SK-N-SH (cell line): ENCODE measurements at regions not wholly inside any gene's neighbourhood (a gene's known extent, or its start where the extent isn't known, plus 50 kb on each side); places are given as distances from the start of the nearest gene placed in this dataset.

Experiments used
- CTCF ChIA-PET: fragments of 300-600, 350-600 bp; formaldehyde crosslinking; extraction: SDS; loops from one replicate; lab custom pipeline; 2021; lab: Yijun Ruan, JAX
- POLR2A ChIA-PET: fragments of 350-600 bp; sonication (Branson Sonifier 250); formaldehyde crosslinking; extraction: SDS; loops from one replicate; lab custom pipeline; 2020; ENCODE audit warnings: antibody characterized with exemption, inconsistent platforms; lab: Yijun Ruan, JAX
- DNase-seq: peaks from one replicate; pipeline ENCODE4 v3.0.0; 2012
- H2AFZ ChIP-seq: fragments of 200-600 bp; sonication (generic); 2 replicates; pipeline ENCODE4 v1.8.1; 2016; ENCODE audit warnings: antibody characterized with exemption, mild to moderate bottlenecking, low read depth
- H3F3A ChIP-seq: fragments of 200-600 bp; sonication (generic); replicated peaks from 2 replicates; pipeline ENCODE3; 2016; ENCODE audit warnings: antibody characterized with exemption, mild to moderate bottlenecking; ENCODE audit not compliant: insufficient read depth
- H3K27ac ChIP-seq, 2 experiments: fragments of 200-500 bp in 1 of 2; fragments of 200-600 bp in 1 of 2; sonication (Bioruptor generic) in 1 of 2; sonication (generic), shearing (Covaris generic) in 1 of 2; 2 replicates each; pipeline versions ENCODE4 v1.5.1 to v1.6.1; 2014 to 2016; ENCODE audit warnings: low read depth in 2 of 2, inconsistent platforms in 1 of 2, low read length in 1 of 2, mild to moderate bottlenecking in 1 of 2, mixed read lengths in 1 of 2
- H3K27me3 ChIP-seq: fragments of 200-600 bp; sonication (generic), shearing (Covaris generic); 2 replicates; pipeline ENCODE4 v1.6.1; 2016; ENCODE audit warnings: mixed run types; ENCODE audit not compliant: insufficient read depth
- H3K36me3 ChIP-seq, 2 experiments: fragments of 200-500 bp in 1 of 2; fragments of 200-600 bp in 1 of 2; sonication (Bioruptor generic) in 1 of 2; sonication (generic) in 1 of 2; replicated peaks in 1 of 2; 2 replicates each; pipeline versions ENCODE3 to v1.5.1; 2014 to 2016; ENCODE audit warnings: low read length in 1 of 2, mild to moderate bottlenecking in 1 of 2; ENCODE audit not compliant: insufficient read depth in 2 of 2, control insufficient read depth in 1 of 2
- H3K4me1 ChIP-seq, 2 experiments: fragments of 200-500 bp in 1 of 2; fragments of 200-600 bp in 1 of 2; sonication (Bioruptor generic) in 1 of 2; sonication (generic), shearing (Covaris generic) in 1 of 2; 2 replicates each; pipeline versions ENCODE4 v1.5.1 to v1.6.1; 2014 to 2016; ENCODE audit warnings: low read depth in 1 of 2, low read length in 1 of 2, mixed run types in 1 of 2; ENCODE audit not compliant: insufficient read depth in 2 of 2, control insufficient read depth in 1 of 2
- H3K4me2 ChIP-seq: fragments of 200-600 bp; sonication (generic), shearing (Covaris generic); 2 replicates; pipeline ENCODE4 v1.6.1; 2017; ENCODE audit warnings: mixed run types
- H3K4me3 ChIP-seq, 2 experiments: fragments of 200-500 bp in 1 of 2; fragments of 200-600 bp in 1 of 2; sonication (Bioruptor generic) in 1 of 2; sonication (generic), shearing (Covaris generic) in 1 of 2; 2 replicates each; pipeline versions ENCODE4 v1.5.1 to v1.8.1; 2014 to 2016; ENCODE audit warnings: low read depth in 2 of 2, inconsistent platforms in 1 of 2, low read length in 1 of 2, mild to moderate bottlenecking in 1 of 2, mixed read lengths in 1 of 2, moderate library complexity in 1 of 2
- H3K79me2 ChIP-seq: fragments of 200-600 bp; sonication (generic); 2 replicates; pipeline ENCODE4 v1.8.1; 2017; ENCODE audit warnings: mild to moderate bottlenecking; ENCODE audit not compliant: insufficient read depth
- H3K9ac ChIP-seq: fragments of 200-600 bp; sonication (generic); 2 replicates; pipeline ENCODE4 v1.6.1; 2017; ENCODE audit warnings: mixed run types
- H3K9me2 ChIP-seq: fragments of 200-600 bp; sonication (generic); 2 replicates; pipeline ENCODE4 v1.6.1; 2017; ENCODE audit warnings: mixed run types
- H3K9me3 ChIP-seq: fragments of 200-600 bp; sonication (generic); 2 replicates; pipeline ENCODE4 v1.6.1; 2017; ENCODE audit warnings: mixed run types, mild to moderate bottlenecking, moderate library complexity
- H4K20me1 ChIP-seq: fragments of 200-600 bp; sonication (generic); 2 replicates; pipeline ENCODE4 v1.6.1; 2017; ENCODE audit warnings: mild to moderate bottlenecking, mixed run types; ENCODE audit not compliant: insufficient read depth
- EP300 ChIP-seq, 2 experiments: IDR thresholded peaks; 2 replicates each; pipeline versions ENCODE4 v1.4.0 to v1.6.1; 2012; ENCODE audit warnings: borderline replicate concordance in 1 of 2, low read depth in 1 of 2, low read length in 1 of 2
- FOXJ3 ChIP-seq: sonication (generic); formaldehyde crosslinking; IDR thresholded peaks from 2 replicates; pipeline ENCODE4 v1.5.1; 2020; ENCODE audit warnings: mild to moderate bottlenecking, missing genetic modification reagents
- MEF2A ChIP-seq: IDR thresholded peaks from 2 replicates; pipeline ENCODE4 v1.4.0; 2012; ENCODE audit warnings: low read depth, borderline replicate concordance
- MXI1 ChIP-seq: IDR thresholded peaks from 2 replicates; pipeline ENCODE4 v1.6.1; 2012; ENCODE audit warnings: mild to moderate bottlenecking, low read depth, low read length, improper control_type of control experiment
- NRF1 ChIP-seq: IDR thresholded peaks from 2 replicates; pipeline ENCODE4 v1.6.1; 2012; ENCODE audit warnings: low read depth, mild to moderate bottlenecking, low read length
- RAD21 ChIP-seq: IDR thresholded peaks from 2 replicates; pipeline ENCODE4 v1.6.1; 2012; ENCODE audit warnings: mild to moderate bottlenecking, low read length
- RXRA ChIP-seq: IDR thresholded peaks from 2 replicates; pipeline ENCODE4 v1.4.0; 2012; ENCODE audit warnings: low read depth, mild to moderate bottlenecking, borderline replicate concordance
- SIN3A ChIP-seq: IDR thresholded peaks from 2 replicates; pipeline ENCODE4 v1.6.1; 2012; ENCODE audit warnings: low read depth, mild to moderate bottlenecking, low read length, moderate library complexity, borderline replicate concordance
- YY1 ChIP-seq: IDR thresholded peaks from 2 replicates; pipeline ENCODE4 v1.4.0; 2012; ENCODE audit warnings: low read depth, mild to moderate bottlenecking
- WGBS: methylation state at CpG from one replicate; pipeline ENCODE4 v1.1.6; 2017; ENCODE audit warnings: low lambda C conversion rate; 5-methylcytosine and 5-hydroxymethylcytosine counted together
- TF ChIP-seq, protein P1 (sequence below): IDR thresholded peaks from 2 replicates; pipeline ENCODE4 v1.4.0; 2012; ENCODE audit warnings: low read depth, borderline replicate concordance
- TF ChIP-seq, protein P2 (sequence below): fragments of 150-350 bp; IDR thresholded peaks from 2 replicates; pipeline ENCODE4 v1.6.1; 2017; ENCODE audit warnings: antibody characterized with exemption, low read length, low read depth, borderline replicate concordance
- TF ChIP-seq, protein P3 (sequence below): fragments of 150-350 bp; IDR thresholded peaks from 2 replicates; pipeline ENCODE4 v1.6.1; 2016; ENCODE audit warnings: mild to moderate bottlenecking, low read depth, low read length
- TF ChIP-seq, protein P4 (sequence below): IDR thresholded peaks from 2 replicates; pipeline ENCODE4 v1.4.0; 2012; ENCODE audit warnings: low read depth, borderline replicate concordance

DNA sequence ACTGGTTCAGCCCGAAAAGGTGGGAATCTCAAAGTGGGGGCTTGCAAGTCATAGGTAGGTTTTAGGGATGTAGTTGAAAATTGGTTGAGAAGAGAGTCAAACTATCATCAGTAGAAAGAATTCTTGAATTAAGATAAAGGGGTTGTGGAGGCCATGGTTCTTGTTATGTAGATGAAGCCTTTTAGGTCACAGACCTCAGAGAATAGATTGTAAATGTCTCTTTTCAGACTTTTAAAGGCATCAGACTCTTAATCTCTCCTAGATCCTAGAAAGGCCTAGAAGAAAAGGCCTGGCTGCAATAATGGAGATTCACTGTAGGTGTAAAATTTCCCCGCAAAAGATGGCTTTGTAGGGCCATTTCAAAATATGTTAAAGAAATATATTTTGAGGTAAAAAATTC lies 96.4 kb downstream of the PSAT1 start:
- H2AFZ ChIP-seq: no peak overlapping the region

DNA sequence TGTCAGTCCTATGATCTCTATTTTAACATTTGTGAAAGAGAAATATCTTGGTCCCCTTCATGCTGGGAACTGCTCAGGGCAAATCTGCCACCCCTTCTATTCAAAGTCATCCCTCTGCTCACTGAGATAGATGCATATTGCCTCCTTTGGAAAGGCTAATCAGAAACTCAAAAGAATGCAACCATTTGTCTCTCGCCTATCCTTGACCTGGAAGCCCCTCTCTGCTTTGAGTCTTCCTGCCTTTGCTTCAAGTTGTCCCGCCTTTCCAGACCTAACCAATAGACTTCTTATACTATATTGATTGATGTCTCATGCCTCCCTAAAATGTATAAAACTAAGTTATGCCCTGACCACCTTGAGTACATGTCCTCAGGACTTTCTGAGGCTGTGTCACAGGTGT lies 97.0 kb downstream of the PSAT1 start:
- no peaks in the 10 kb centered on the region; the same call in 1 of the 2 replicates for H3K27me3 ChIP-seq
- DNase-seq: no peak
- no peak overlapping the region for H3K4me2 ChIP-seq
- H4K20me1 ChIP-seq: no peaks in the 10 kb centered on the region
- H3K9ac ChIP-seq: no peak overlapping the region
- ChIA-PET POLR2A (no interaction called here), CTCF (no interaction called here)
- TF ChIP-seq RAD21 (no peak), MEF2A (no peak), SIN3A (no peak), FOXJ3 (CRISPR knock-in tag) (no peak), NRF1 (no peak), YY1 (no peak), RXRA (no peak), EP300 (IDR thresholded peaks at IDR 0.05; ENCODE audit: borderline replicate concordance in 1 of 2, low read depth in 1 of 2, low read length in 1 of 2) (no peak), MXI1 (no peak)
- TF ChIP-seq, protein P1, sequence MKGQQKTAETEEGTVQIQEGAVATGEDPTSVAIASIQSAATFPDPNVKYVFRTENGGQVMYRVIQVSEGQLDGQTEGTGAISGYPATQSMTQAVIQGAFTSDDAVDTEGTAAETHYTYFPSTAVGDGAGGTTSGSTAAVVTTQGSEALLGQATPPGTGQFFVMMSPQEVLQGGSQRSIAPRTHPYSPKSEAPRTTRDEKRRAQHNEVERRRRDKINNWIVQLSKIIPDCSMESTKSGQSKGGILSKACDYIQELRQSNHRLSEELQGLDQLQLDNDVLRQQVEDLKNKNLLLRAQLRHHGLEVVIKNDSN: no peak
- TF ChIP-seq, protein P2, sequence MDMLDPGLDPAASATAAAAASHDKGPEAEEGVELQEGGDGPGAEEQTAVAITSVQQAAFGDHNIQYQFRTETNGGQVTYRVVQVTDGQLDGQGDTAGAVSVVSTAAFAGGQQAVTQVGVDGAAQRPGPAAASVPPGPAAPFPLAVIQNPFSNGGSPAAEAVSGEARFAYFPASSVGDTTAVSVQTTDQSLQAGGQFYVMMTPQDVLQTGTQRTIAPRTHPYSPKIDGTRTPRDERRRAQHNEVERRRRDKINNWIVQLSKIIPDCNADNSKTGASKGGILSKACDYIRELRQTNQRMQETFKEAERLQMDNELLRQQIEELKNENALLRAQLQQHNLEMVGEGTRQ: no peak
- TF ChIP-seq, protein P3, sequence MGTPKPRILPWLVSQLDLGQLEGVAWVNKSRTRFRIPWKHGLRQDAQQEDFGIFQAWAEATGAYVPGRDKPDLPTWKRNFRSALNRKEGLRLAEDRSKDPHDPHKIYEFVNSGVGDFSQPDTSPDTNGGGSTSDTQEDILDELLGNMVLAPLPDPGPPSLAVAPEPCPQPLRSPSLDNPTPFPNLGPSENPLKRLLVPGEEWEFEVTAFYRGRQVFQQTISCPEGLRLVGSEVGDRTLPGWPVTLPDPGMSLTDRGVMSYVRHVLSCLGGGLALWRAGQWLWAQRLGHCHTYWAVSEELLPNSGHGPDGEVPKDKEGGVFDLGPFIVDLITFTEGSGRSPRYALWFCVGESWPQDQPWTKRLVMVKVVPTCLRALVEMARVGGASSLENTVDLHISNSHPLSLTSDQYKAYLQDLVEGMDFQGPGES: no peak
- TF ChIP-seq, protein P4, sequence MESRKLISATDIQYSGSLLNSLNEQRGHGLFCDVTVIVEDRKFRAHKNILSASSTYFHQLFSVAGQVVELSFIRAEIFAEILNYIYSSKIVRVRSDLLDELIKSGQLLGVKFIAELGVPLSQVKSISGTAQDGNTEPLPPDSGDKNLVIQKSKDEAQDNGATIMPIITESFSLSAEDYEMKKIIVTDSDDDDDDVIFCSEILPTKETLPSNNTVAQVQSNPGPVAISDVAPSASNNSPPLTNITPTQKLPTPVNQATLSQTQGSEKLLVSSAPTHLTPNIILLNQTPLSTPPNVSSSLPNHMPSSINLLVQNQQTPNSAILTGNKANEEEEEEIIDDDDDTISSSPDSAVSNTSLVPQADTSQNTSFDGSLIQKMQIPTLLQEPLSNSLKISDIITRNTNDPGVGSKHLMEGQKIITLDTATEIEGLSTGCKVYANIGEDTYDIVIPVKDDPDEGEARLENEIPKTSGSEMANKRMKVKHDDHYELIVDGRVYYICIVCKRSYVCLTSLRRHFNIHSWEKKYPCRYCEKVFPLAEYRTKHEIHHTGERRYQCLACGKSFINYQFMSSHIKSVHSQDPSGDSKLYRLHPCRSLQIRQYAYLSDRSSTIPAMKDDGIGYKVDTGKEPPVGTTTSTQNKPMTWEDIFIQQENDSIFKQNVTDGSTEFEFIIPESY: no peak
- 40% methylated on average over 2 of the region's 2 CpGs for WGBS
- no peak overlapping the region for H2AFZ ChIP-seq
- peaks cover 0 to 15% of the 10 kb centered on the region in 2 experiments; a peak in 2 of 4 replicates for H3K4me1 ChIP-seq
- H3K79me2 ChIP-seq: no peaks in the 10 kb centered on the region
- H3F3A ChIP-seq: no peaks in the 10 kb centered on the region
- no peaks in the 10 kb centered on the region for H3K9me2 ChIP-seq
- no peaks in the 10 kb centered on the region for H3K36me3 ChIP-seq
- H3K4me3 ChIP-seq: no peak overlapping the region
- no peak overlapping the region for H3K27ac ChIP-seq
- no peaks in the 10 kb centered on the region for H3K9me3 ChIP-seq

More for the DNA sequence above, 96.4 kb downstream of the PSAT1 start:
- H3F3A ChIP-seq: no peaks in the 10 kb centered on the region
- peaks cover 0 to 11% of the 10 kb centered on the region in 2 experiments; a peak in 2 of 4 replicates for H3K4me1 ChIP-seq
- H3K4me2 ChIP-seq: no peak overlapping the region
- H3K27me3 ChIP-seq: no peaks in the 10 kb centered on the region; the same call in 1 of the 2 replicates
- DNase-seq: no peak
- no peaks in the 10 kb centered on the region for H3K36me3 ChIP-seq
- TF ChIP-seq YY1 (no peak), MEF2A (no peak)
- no peak overlapping the region for H3K27ac ChIP-seq
- H3K9me3 ChIP-seq: no peaks in the 10 kb centered on the region
- H3K79me2 ChIP-seq: no peaks in the 10 kb centered on the region
- ChIA-PET POLR2A (no interaction called here), CTCF (no interaction called here)
- H3K9ac ChIP-seq: no peak overlapping the region
- H4K20me1 ChIP-seq: no peaks in the 10 kb centered on the region
- no peaks in the 10 kb centered on the region for H3K9me2 ChIP-seq
- no peak overlapping the region for H3K4me3 ChIP-seq
- WGBS: 47% methylated on average over 2 of the region's 2 CpGs
